ENCODE measurements at regions not wholly inside any gene's neighbourhood (a gene's known extent, or its start where the extent isn't known, plus 50 kb on each side); places are given as distances from the start of the nearest gene placed in this dataset.

GRCh38 chr21:19261731-19262376, 858.3 kb upstream of the TMPRSS15 start:
- no peak for DNase-seq

GRCh38 chr21:19266636-19267035, 863.1 kb upstream of the TMPRSS15 start:
- no peak for DNase-seq

GRCh38 chr21:19268686-19269085, 865.1 kb upstream of the TMPRSS15 start:
- DNase-seq, result no peak

- no peak for DNase-seq
Measured at GRCh38 chr21:19275065-19275464, 871.5 kb upstream of the TMPRSS15 start.

- DNase-seq, result no peak
Measured at GRCh38 chr21:19276665-19277064, 873.1 kb upstream of the TMPRSS15 start.

- DNase-seq, result no peak
Measured at GRCh38 chr21:19286876-19287275, 883.3 kb upstream of the TMPRSS15 start.

GRCh38 chr21:19290328-19290727, 886.7 kb upstream of the TMPRSS15 start:
- no peak for DNase-seq

- no peak for DNase-seq
Measured at GRCh38 chr21:19320291-19320690, 916.7 kb upstream of the TMPRSS15 start.

GRCh38 chr21:19321688-19322087, 918.1 kb upstream of the TMPRSS15 start:
- no peak for DNase-seq

GRCh38 chr21:19322360-19322759, 918.8 kb upstream of the TMPRSS15 start:
- no peak for DNase-seq

GRCh38 chr21:19326531-19327319, 923.1 kb upstream of the TMPRSS15 start:
- no peak for DNase-seq

GRCh38 chr21:19328954-19329353, 925.4 kb upstream of the TMPRSS15 start:
- DNase-seq, result no peak

- no peak for DNase-seq
Measured at GRCh38 chr21:19340303-19340702, 936.7 kb upstream of the TMPRSS15 start.

GRCh38 chr21:19340954-19341353, 937.4 kb upstream of the TMPRSS15 start:
- DNase-seq, result no peak

- no peak for DNase-seq
Measured at GRCh38 chr21:19343711-19344110, 940.1 kb upstream of the TMPRSS15 start.

GRCh38 chr21:19350286-19350685, 946.7 kb upstream of the TMPRSS15 start:
- DNase-seq, result no peak

GRCh38 chr21:19353256-19353655, 949.7 kb upstream of the TMPRSS15 start:
- no peak for DNase-seq

- DNase-seq, result no peak
Measured at GRCh38 chr21:19368944-19369343, 965.4 kb upstream of the TMPRSS15 start.

- DNase-seq, result no peak
Measured at GRCh38 chr21:19392390-19392789, 988.8 kb upstream of the TMPRSS15 start.

- DNase-seq, result no peak
Measured at GRCh38 chr21:19400223-19400770, 996.7 kb upstream of the TMPRSS15 start.

GRCh38 chr21:19402870-19403269, 999.3 kb upstream of the TMPRSS15 start:
- no peak for DNase-seq

GRCh38 chr21:19405326-19405725, 1001.7 kb upstream of the TMPRSS15 start:
- DNase-seq, result no peak

GRCh38 chr21:19420565-19420964, 1017.0 kb upstream of the TMPRSS15 start:
- DNase-seq, result no peak

GRCh38 chr21:19433623-19434022, 1030.0 kb upstream of the TMPRSS15 start:
- DNase-seq, result no peak

Measured in NCI-H187 (cell line).